H1 (cell line): ENCODE measurements at regions not wholly inside any gene's neighbourhood (a gene's known extent, or its start where the extent isn't known, plus 50 kb on each side); places are given as distances from the start of the nearest gene placed in this dataset.
A peak's percentile ranks its signal among the peaks of the same experiment; 100 is the strongest.

ENCODE experiments used
- CTCF ChIA-PET: fragments of 300-600 bp; sonication (Branson Sonifier 250); formaldehyde crosslinking; loops from one replicate; lab custom pipeline; 2021; ENCODE audit not compliant: partially characterized antibody; lab: Charles Lee
- POLR2A ChIA-PET: fragments of 300-600 bp; sonication (Branson Sonifier 250); formaldehyde crosslinking; loops from one replicate; lab custom pipeline; 2021; ENCODE audit warnings: inconsistent platforms; ENCODE audit not compliant: partially characterized antibody; lab: Charles Lee
- DNase-seq, 2 experiments: peaks; one replicate each; pipeline versions ENCODE4 v3.0.0 to v3.0.0-alpha.2; 2010 to 2022; ENCODE audit warnings: low spot score in 2 of 2, low read depth in 1 of 2, mixed read lengths in 1 of 2
- FAIRE-seq: peaks from 2 replicates; lab custom pipeline; 2011; peaks lifted over from hg19 to GRCh38; lab: Jason Lieb, UNC
- H2AFZ ChIP-seq: 2 replicates; pipeline ENCODE4 v1.8.1; 2012; ENCODE audit warnings: low read length, inconsistent platforms
- H2AK5ac ChIP-seq: 2 replicates; pipeline ENCODE4 v1.6.1; 2013; ENCODE audit warnings: low read depth, low read length
- H2BK120ac ChIP-seq: replicated peaks from 2 replicates; pipeline ENCODE3; 2013; ENCODE audit warnings: low read depth, low read length, inconsistent platforms
- H2BK12ac ChIP-seq: 2 replicates; pipeline ENCODE4 v1.6.1; 2013; ENCODE audit warnings: low read depth, low read length
- H2BK15ac ChIP-seq: 2 replicates; pipeline ENCODE4 v1.6.1; 2013; ENCODE audit warnings: low read length
- H2BK20ac ChIP-seq: 2 replicates; pipeline ENCODE4 v1.6.1; 2013; ENCODE audit warnings: low read length
- H2BK5ac ChIP-seq: 2 replicates; pipeline ENCODE4 v1.6.1; 2013; ENCODE audit warnings: low read depth, low read length
- H3K14ac ChIP-seq: 2 replicates; pipeline ENCODE4 v1.6.1; 2013; ENCODE audit warnings: inconsistent platforms; ENCODE audit not compliant: insufficient read length
- H3K18ac ChIP-seq: 2 replicates; pipeline ENCODE4 v1.6.1; 2013; ENCODE audit warnings: low read length; ENCODE audit errors: extremely low read depth
- H3K23ac ChIP-seq: 2 replicates; pipeline ENCODE4 v1.6.1; 2013; ENCODE audit warnings: inconsistent platforms; ENCODE audit not compliant: insufficient read length
- H3K23me2 ChIP-seq: 2 replicates; pipeline ENCODE4 v1.6.1; 2013; ENCODE audit warnings: low read depth, low read length
- H3K27ac ChIP-seq: 2 replicates; pipeline ENCODE4 v1.6.1; 2011; ENCODE audit warnings: low read depth, low read length, inconsistent platforms
- H3K27me3 ChIP-seq, 4 experiments: replicated peaks in 1 of 4; 1 replicate in 1 of 4; 2 replicates in 3 of 4; pipeline versions ENCODE4 v1.6.1 to v1.8.1; 2011 to 2013; ENCODE audit warnings: low read length in 3 of 4, mild to moderate bottlenecking in 3 of 4, inconsistent platforms in 2 of 4, mixed read lengths in 2 of 4, moderate library complexity in 1 of 4; ENCODE audit not compliant: control insufficient read depth in 3 of 4, insufficient read depth in 3 of 4; ENCODE audit errors: extremely low read depth in 1 of 4
- H3K36me3 ChIP-seq, 4 experiments: 2 replicates each; pipeline versions ENCODE4 v1.6.1 to v1.8.1; 2011 to 2013; ENCODE audit warnings: mild to moderate bottlenecking in 4 of 4, low read length in 3 of 4, moderate library complexity in 2 of 4, control low read depth in 1 of 4, inconsistent platforms in 1 of 4; ENCODE audit not compliant: insufficient read depth in 4 of 4, control insufficient read depth in 2 of 4
- H3K4ac ChIP-seq: replicated peaks from 2 replicates; pipeline ENCODE3; 2013; ENCODE audit warnings: low read length, low read depth, mixed read lengths, inconsistent platforms; ENCODE audit not compliant: insufficient read length
- H3K4me1 ChIP-seq, 4 experiments: replicated peaks in 1 of 4; 1 replicate in 1 of 4; 2 replicates in 3 of 4; pipeline versions ENCODE4 v1.6.1 to v1.8.1; 2011 to 2013; ENCODE audit warnings: low read length in 3 of 4, inconsistent platforms in 2 of 4, mixed read lengths in 1 of 4; ENCODE audit not compliant: insufficient read depth in 4 of 4, control insufficient read depth in 3 of 4
- H3K4me2 ChIP-seq, 2 experiments: 2 replicates each; pipeline versions ENCODE4 v1.6.1 to v1.8.1; 2011 to 2013; ENCODE audit warnings: low read depth in 2 of 2, low read length in 2 of 2, control low read depth in 1 of 2, inconsistent platforms in 1 of 2, mild to moderate bottlenecking in 1 of 2; ENCODE audit not compliant: insufficient read depth in 1 of 2
- H3K4me3 ChIP-seq, 4 experiments: fragments of 200-600, 300-600 bp in 1 of 4; sonication (generic), shearing (Covaris generic), sonication (Bioruptor Twin) in 1 of 4; 2 replicates each; pipeline versions ENCODE4 v1.5.1 to v1.8.1; 2011 to 2016; ENCODE audit warnings: low read length in 4 of 4, low read depth in 3 of 4, control low read depth in 2 of 4, inconsistent platforms in 2 of 4, mild to moderate bottlenecking in 2 of 4, mixed read lengths in 1 of 4, moderate library complexity in 1 of 4; ENCODE audit not compliant: insufficient read depth in 2 of 4; ENCODE audit errors: extremely low read depth in 1 of 4
- H3K56ac ChIP-seq: replicated peaks from 2 replicates; pipeline ENCODE3; 2013; ENCODE audit warnings: low read depth, mild to moderate bottlenecking, mixed read lengths, low read length, inconsistent platforms; ENCODE audit not compliant: insufficient read length
- H3K79me1 ChIP-seq: 2 replicates; pipeline ENCODE4 v1.6.1; 2013; ENCODE audit warnings: low read depth, low read length, control low read depth
- H3K79me2 ChIP-seq, 2 experiments: 2 replicates each; pipeline versions ENCODE4 v1.6.1 to v1.8.1; 2012 to 2013; ENCODE audit warnings: low read length in 2 of 2, mild to moderate bottlenecking in 2 of 2, inconsistent platforms in 1 of 2; ENCODE audit not compliant: insufficient read depth in 2 of 2, control insufficient read depth in 1 of 2
- H3K9ac ChIP-seq, 4 experiments: replicated peaks in 1 of 4; 1 replicate in 1 of 4; 2 replicates in 3 of 4; pipeline versions ENCODE4 v1.6.1 to v1.8.1; 2011 to 2013; ENCODE audit warnings: low read depth in 3 of 4, low read length in 3 of 4, control low read depth in 2 of 4, mild to moderate bottlenecking in 2 of 4, moderate library complexity in 2 of 4, inconsistent platforms in 1 of 4; ENCODE audit errors: extremely low read depth in 1 of 4
- H3K9me3 ChIP-seq, 2 experiments: 2 replicates each; pipeline versions ENCODE4 v1.6.1 to v1.8.1; 2012 to 2013; ENCODE audit warnings: mild to moderate bottlenecking in 2 of 2, moderate library complexity in 2 of 2, control low read depth in 1 of 2, inconsistent platforms in 1 of 2, low read depth in 1 of 2, low read length in 1 of 2, mixed read lengths in 1 of 2; ENCODE audit not compliant: insufficient read depth in 2 of 2
- H4K20me1 ChIP-seq, 2 experiments: replicated peaks in 1 of 2; 2 replicates each; pipeline versions ENCODE3 to v1.8.1; 2011 to 2013; ENCODE audit warnings: inconsistent platforms in 2 of 2, low read length in 2 of 2, mild to moderate bottlenecking in 1 of 2; ENCODE audit not compliant: insufficient read depth in 2 of 2, control insufficient read depth in 1 of 2
- H4K5ac ChIP-seq: 2 replicates; pipeline ENCODE4 v1.6.1; 2013; ENCODE audit warnings: low read length, low read depth, mixed read lengths, inconsistent platforms; ENCODE audit not compliant: insufficient read length
- H4K8ac ChIP-seq: 2 replicates; pipeline ENCODE4 v1.8.0; 2013; ENCODE audit warnings: mild to moderate bottlenecking, moderate library complexity, low read length, inconsistent platforms; ENCODE audit not compliant: insufficient read depth; ENCODE audit errors: extremely low read depth
- H4K91ac ChIP-seq: replicated peaks from 2 replicates; pipeline ENCODE3; 2013; ENCODE audit warnings: low read length, mixed read lengths, inconsistent platforms; ENCODE audit not compliant: insufficient read length
- CHD1 ChIP-seq: IDR thresholded peaks from 2 replicates; pipeline ENCODE4 v1.6.1; 2012; ENCODE audit warnings: low read depth, low read length, improper control_type of control experiment
- WGBS, 2 experiments: shearing (Covaris generic) in 1 of 2; methylation state at CpG; one replicate each; pipeline versions ENCODE4 v1.1.6 to v1.1.7; 2013 to 2015; ENCODE audit warnings: low lambda C conversion rate in 2 of 2, mixed read lengths in 2 of 2, inconsistent platforms in 1 of 2, low coverage in 1 of 2, missing lambda C conversion rate in 1 of 2; ENCODE audit not compliant: insufficient replicate concordance in 2 of 2, insufficient coverage in 1 of 2, insufficient read length in 1 of 2; ENCODE audit errors: extremely low coverage in 1 of 2, missing lambda C conversion rate in 1 of 2; 5-methylcytosine and 5-hydroxymethylcytosine counted together

DNA sequence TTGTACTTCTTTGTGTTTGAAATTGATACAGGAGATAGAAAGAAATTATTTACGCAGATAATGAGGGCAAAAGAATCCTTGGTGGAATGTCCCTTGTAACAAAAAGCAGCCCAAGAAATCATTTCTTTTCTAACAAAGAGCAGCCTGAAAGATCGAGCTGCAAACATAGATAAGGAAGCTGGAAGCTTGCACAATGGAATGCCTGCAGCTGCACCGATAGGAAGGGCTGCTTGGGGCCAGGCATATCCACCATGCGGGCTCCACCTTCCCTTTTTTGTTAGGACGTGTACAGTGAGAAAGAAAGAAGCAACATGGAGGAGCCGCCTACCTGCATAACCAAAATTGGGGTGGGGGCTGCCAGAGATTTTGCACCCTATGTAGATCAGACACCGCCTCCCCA, 568.7 kb downstream of the METTL4 start:
- Histone ChIP-seq H3K23ac (no peak overlapping the region), H3K4me1 (peaks cover 3 to 14% (median 6%) of the 10 kb centered on the region in 4 experiments; a peak in 4 of 7 replicates), H4K20me1 (no peaks in the 10 kb centered on the region), H3K27ac (no peak overlapping the region; the same call in 1 of the 2 replicates), H3K36me3 (no peaks in the 10 kb centered on the region), H3K4me2 (no peak overlapping the region), H2AK5ac (no peak overlapping the region), H3K27me3 (no peaks in the 10 kb centered on the region), H3K14ac (no peak overlapping the region), H3K79me2 (no peaks in the 10 kb centered on the region), H3K4me3 (no peak overlapping the region), H2BK5ac (no peak overlapping the region), H2BK120ac (no peak overlapping the region), H3K4ac (no peak overlapping the region), H3K79me1 (no peaks in the 10 kb centered on the region), H2BK15ac (no peak overlapping the region), H2BK20ac (no peak overlapping the region), H3K9me3 (no peaks in the 10 kb centered on the region), H3K23me2 (no peaks in the 10 kb centered on the region; the same call in 1 of the 2 replicates), H2BK12ac (no peak overlapping the region; the same call in 1 of the 2 replicates), H3K56ac (no peak overlapping the region), H4K91ac (no peak overlapping the region), H2AFZ (peak overlapping the region; percentile 28; the same call in 1 of the 2 replicates), H4K8ac (no peak overlapping the region), H4K5ac (no peak overlapping the region), H3K18ac (no peak overlapping the region), H3K9ac (no peak overlapping the region)
- DNase-seq: peak in 1 of 2 experiments; percentile 45
- 88% methylated on average over 7 of the region's 7 CpGs; no CpG with 5 or more reads in 1 of the 2 experiments for WGBS, 2 experiments
- TF ChIP-seq CHD1: no peak
- ChIA-PET POLR2A (interaction anchor here (0.6 to 1.0 kb wide), 2 partner anchors 11 to 374 kb away, joined by 3 read pairs; no protein-coding TSS in a partner anchor), CTCF (interaction anchor here (0.6 to 0.9 kb wide), 2 partner anchors 30 to 42 kb away, joined by 3 read pairs; no protein-coding TSS in a partner anchor)
- FAIRE-seq: no peak
